AG04450 (cell line): ENCODE measurements at regions not wholly inside any gene's neighbourhood (a gene's known extent, or its start where the extent isn't known, plus 50 kb on each side); places are given as distances from the start of the nearest gene placed in this dataset.

Experiments used
- CTCF ChIA-PET: fragments of 300-600, 350-600 bp; formaldehyde crosslinking; extraction: SDS; loops from one replicate; lab custom pipeline; 2022; ENCODE audit warnings: antibody characterized with exemption, inconsistent platforms; lab: Charles Lee
- POLR2A ChIA-PET: fragments of 350-600 bp; formaldehyde crosslinking; extraction: SDS; loops from one replicate; lab custom pipeline; 2021; ENCODE audit warnings: antibody characterized with exemption, inconsistent platforms; lab: Yijun Ruan, JAX
- DNase-seq: peaks from one replicate; pipeline ENCODE4 v3.0.0-alpha.2; 2011; ENCODE audit warnings: low read depth, low spot score
- H3K27ac ChIP-seq: one replicate; pipeline ENCODE4 v1.5.1; 2012; ENCODE audit warnings: low read depth, low read length, control low read depth
- H3K27me3 ChIP-seq: one replicate; pipeline ENCODE4 v1.6.0; 2012; ENCODE audit warnings: low read length; ENCODE audit not compliant: control insufficient read depth, insufficient read depth
- H3K4me3 ChIP-seq: 2 replicates; pipeline ENCODE4 v1.5.1; 2011; ENCODE audit warnings: mild to moderate bottlenecking, low read depth, low read length, control low read depth
- H3K9me3 ChIP-seq: 2 replicates; pipeline ENCODE4 v1.5.1; 2012; ENCODE audit warnings: low read length; ENCODE audit not compliant: control insufficient read depth, insufficient read depth
- CTCF ChIP-seq: IDR thresholded peaks from 2 replicates; pipeline ENCODE4 v1.5.1; 2011; ENCODE audit warnings: low read depth, low read length, control low read depth, inconsistent platforms

- no peak for TF ChIP-seq CTCF
- Histone ChIP-seq H3K27me3 (no peaks in the 10 kb centered on the region), H3K27ac (no peak overlapping the region), H3K9me3 (no peaks in the 10 kb centered on the region), H3K4me3 (no peak overlapping the region)
- CTCF ChIA-PET: no interaction called here
- POLR2A ChIA-PET: no interaction called here
- DNase-seq: no peak
Measured at GRCh38 chr4:110860125-110860524, 237.2 kb upstream of the PITX2 start.

DNA sequence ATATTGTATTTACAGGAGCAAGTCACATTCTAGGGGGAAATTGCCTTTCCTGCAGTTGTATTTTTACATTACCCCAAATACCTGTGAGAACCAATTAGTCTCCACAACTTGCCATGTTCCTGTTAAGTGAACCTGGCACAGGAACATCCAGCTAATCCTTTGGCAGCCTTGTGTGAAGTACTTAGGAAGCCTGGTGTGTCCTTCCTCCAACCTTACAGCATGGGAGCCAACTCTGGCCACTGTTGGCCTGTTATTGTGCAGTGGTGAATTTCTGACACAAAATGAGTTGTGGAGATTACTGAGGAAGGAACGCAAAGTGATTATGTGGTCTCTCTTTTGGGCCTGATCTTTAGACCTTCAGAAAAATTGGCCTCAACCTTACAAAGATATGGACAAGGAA lies 238.0 kb upstream of the PITX2 start:
- Histone ChIP-seq H3K4me3 (no peak overlapping the region), H3K27ac (no peak overlapping the region), H3K9me3 (no peaks in the 10 kb centered on the region), H3K27me3 (no peaks in the 10 kb centered on the region)
- ChIA-PET POLR2A (no interaction called here), CTCF (no interaction called here)
- TF ChIP-seq CTCF: no peak
- no peak for DNase-seq

DNA sequence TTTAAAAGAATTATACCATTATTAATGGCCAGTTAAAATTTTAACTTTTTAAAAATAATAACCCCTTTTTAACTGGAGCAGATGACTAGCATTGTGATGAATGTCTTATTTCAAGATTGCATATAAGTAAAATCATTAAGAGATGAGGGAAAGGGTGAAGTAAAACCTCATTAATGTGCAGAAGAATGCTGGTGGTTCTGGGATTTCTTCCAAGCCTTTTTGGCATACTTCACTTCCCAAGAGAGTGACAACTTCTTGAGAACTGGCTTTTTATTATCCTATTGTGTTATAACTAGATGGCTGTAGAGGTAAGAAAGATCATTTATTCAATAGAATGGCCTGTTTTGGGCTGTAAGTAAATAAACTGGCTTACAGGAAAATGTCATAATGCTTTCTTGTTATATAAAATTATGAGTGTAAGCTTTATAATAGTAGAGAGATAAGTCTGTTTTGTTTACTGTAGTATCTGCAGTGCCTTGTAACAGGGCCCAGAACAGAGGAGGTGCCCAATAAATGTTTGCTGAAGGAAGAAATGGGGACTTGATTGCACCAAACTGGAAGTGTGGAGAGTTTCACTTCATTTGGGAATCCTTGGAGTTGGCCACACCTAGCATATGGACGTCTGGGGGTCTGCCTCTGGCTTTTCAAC lies 242.9 kb upstream of the PITX2 start:
- H3K27me3 ChIP-seq: no peaks in the 10 kb centered on the region
- no peak overlapping the region for H3K4me3 ChIP-seq
- no peaks in the 10 kb centered on the region for H3K9me3 ChIP-seq
- CTCF ChIA-PET: no interaction called here
- no peak for TF ChIP-seq CTCF
- DNase-seq: no peak
- H3K27ac ChIP-seq: no peak overlapping the region
- POLR2A ChIA-PET: no interaction called here

DNA sequence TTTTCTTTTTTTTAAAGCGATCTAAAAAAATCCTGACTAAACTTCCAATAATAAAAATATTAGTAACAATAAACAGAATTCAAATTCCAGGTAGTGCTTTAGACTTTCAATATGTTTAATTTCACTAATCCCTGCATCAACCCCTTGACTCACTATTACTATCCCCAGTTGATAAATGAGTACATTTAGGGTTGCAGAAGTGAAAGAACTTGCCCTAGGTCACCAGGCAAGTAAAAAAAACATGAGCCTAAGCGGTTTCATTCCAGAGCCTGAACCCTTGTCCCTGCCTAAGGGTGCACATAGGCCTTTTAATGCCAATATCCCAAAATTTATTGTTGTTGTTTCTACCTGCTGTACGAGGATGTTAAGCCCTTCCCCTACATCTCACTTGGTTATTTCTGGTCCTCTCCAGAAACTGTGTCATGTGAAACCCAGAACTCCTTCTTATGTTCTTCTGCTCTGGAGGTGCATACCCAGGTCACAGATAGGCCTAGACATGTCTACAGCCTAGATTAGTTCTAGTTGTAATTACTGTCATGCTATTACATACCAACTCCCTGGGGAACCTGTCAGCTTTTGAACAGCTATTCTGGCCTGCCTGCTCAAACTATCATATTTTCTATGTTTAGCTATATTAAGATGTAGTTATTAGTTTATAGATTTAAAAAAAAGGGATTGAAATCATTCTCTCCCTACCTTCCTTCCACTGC lies 244.5 kb upstream of the PITX2 start:
- ChIA-PET CTCF (no interaction called here), POLR2A (no interaction called here)
- Histone ChIP-seq H3K27ac (no peak overlapping the region), H3K9me3 (no peaks in the 10 kb centered on the region), H3K27me3 (no peaks in the 10 kb centered on the region), H3K4me3 (no peak overlapping the region)
- no peak for DNase-seq
- TF ChIP-seq CTCF: no peak

- ChIA-PET CTCF (no interaction called here), POLR2A (no interaction called here)
Measured at GRCh38 chr4:110867981-110868720, 245.3 kb upstream of the PITX2 start.

More at GRCh38 chr4:110867981-110868720, 245.3 kb upstream of the PITX2 start:
- Histone ChIP-seq H3K27ac (no peak overlapping the region), H3K4me3 (no peak overlapping the region), H3K27me3 (no peaks in the 10 kb centered on the region), H3K9me3 (no peaks in the 10 kb centered on the region)
- no peak for TF ChIP-seq CTCF
- DNase-seq: no peak
